ENCODE measurements at regions not wholly inside any gene's neighbourhood (a gene's known extent, or its start where the extent isn't known, plus 50 kb on each side); places are given as distances from the start of the nearest gene placed in this dataset.
"Not testable (repeated sequence)": the region's sequence is repeated elsewhere in the genome, so short reads cannot be mapped to it uniquely, and the experiment has no call there.

- DNase-seq (ENCODE audit: low spot score), result peak; percentile 85
These were observed 201.9 kb upstream of the AGTR2 start for GRCh38 chrX:115968436-115969252.

GRCh38 chrX:115970718-115971117 is 199.8 kb upstream of the AGTR2 start:
- peak; percentile 45 for DNase-seq (ENCODE audit: low spot score)

GRCh38 chrX:115972717-115973116 is 197.8 kb upstream of the AGTR2 start:
- DNase-seq (ENCODE audit: low spot score), result no peak

GRCh38 chrX:115978068-115978467 is 192.5 kb upstream of the AGTR2 start:
- DNase-seq (ENCODE audit: low spot score), result no peak

DNA sequence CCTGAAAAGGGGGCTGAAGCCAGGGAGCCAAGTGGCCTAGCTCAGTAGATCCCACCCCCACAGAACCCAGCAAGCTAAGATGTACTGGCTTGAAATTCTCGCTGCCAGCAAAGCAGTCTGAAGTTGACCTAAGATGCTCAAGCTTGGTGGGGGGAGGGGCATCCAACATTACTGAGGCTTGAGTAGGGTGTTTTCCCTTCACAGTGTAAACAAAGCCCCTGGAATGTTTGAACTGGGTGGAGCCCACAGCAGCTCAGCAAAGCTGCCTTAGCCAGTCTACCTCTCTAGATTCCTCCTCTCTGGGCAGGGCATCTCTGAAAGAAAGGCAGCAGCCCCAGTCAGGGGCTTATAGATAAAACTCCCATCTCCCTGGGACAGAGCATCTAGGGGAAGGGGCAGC is 187.4 kb upstream of the AGTR2 start:
- DNase-seq (ENCODE audit: low spot score), result not testable (repeated sequence)

GRCh38 chrX:115987464-115987863 is 183.1 kb upstream of the AGTR2 start:
- not testable (repeated sequence) for DNase-seq (ENCODE audit: low spot score)

GRCh38 chrX:115988825-115989224 is 181.7 kb upstream of the AGTR2 start:
- no peak for DNase-seq (ENCODE audit: low spot score)

DNA sequence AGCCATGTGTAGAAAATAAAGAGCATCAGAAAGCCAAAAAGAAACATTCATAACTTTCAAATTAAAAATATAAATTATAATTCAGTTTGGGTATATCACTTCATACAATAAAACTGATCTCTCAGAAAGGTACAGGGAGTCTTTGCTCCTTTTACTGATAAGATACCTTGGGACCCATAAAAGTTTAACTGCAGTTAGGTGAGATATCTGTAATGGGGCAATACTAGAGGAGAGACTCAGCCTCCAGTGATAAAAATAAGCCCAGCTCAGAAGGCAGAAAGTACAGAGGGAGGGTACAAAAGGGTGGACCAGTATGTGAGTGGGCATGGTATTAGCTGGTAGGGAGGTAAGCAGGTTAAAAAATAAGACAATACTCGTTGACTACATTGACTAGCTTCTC is 180.9 kb upstream of the AGTR2 start:
- DNase-seq (ENCODE audit: low spot score), result no peak

GRCh38 chrX:116009346-116009745 is 161.2 kb upstream of the AGTR2 start:
- DNase-seq (ENCODE audit: low spot score), result no peak

- DNase-seq (ENCODE audit: low spot score), result no peak
These were observed 160.5 kb upstream of the AGTR2 start for GRCh38 chrX:116009861-116010710.

DNA sequence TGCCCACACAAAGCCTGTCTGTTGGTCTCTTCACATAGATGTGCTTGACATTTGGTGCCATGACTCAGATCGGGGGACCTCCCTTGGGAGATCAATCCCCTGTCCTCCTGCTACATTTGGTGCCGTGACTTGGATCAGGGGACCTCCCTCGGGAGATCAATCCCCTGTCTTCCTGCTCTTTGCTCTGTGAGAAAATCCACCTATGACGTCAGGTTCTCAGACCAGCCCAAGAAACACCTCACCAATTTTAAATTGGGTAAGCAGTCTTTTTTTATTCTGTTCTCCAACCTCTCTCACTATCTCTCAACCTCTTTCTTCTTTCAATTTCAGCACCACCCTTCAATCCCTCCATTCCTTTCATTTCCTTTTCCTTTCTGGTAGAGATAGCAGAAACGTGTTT is 159.6 kb upstream of the AGTR2 start:
- no peak for DNase-seq (ENCODE audit: low spot score)

DNA sequence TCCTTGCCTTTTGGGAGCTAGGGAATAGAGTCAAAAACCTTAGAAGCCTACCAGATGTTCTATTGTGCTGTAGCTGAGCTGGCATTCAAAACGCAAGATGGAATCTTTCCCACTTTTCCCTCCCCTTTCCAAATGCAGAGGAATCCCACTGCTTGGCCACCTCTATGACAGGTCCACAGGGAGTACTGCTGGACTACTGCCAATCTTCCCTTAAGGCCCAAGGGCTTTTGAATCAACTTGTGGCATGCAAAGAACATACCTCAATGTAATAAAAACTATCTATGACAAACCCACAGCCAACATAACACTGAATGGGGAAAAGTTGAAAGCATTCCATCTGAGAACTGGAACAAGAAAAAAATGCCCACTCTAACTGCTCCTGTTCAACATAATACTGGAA is 139.2 kb upstream of the AGTR2 start:
- no peak for DNase-seq (ENCODE audit: low spot score)

All from cerebellar cortex (tissue), 1 donor.